Cardiac fibroblast (primary cell): ENCODE measurements at regions not wholly inside any gene's neighbourhood (a gene's known extent, or its start where the extent isn't known, plus 50 kb on each side); places are given as distances from the start of the nearest gene placed in this dataset.

Source experiments
- DNase-seq, 2 donors: peaks; one replicate each; pipeline versions ENCODE4 v3.0.0 to v3.0.0-alpha.2; 2010; ENCODE audit warnings: low read depth in 2 of 2
- H3K4me3 ChIP-seq, 2 donors: replicated peaks in 1 of 2; 1 replicate in 1 of 2; 2 replicates in 1 of 2; pipeline ENCODE4 v1.5.1; 2011; ENCODE audit warnings: low read depth in 2 of 2, low read length in 2 of 2, mild to moderate bottlenecking in 2 of 2, moderate library complexity in 1 of 2
- TF ChIP-seq, protein P1 (sequence below): IDR thresholded peaks from one replicate; pipeline ENCODE4 v1.5.1; 2011; ENCODE audit warnings: low read depth, mild to moderate bottlenecking, low read length, inconsistent platforms

DNA sequence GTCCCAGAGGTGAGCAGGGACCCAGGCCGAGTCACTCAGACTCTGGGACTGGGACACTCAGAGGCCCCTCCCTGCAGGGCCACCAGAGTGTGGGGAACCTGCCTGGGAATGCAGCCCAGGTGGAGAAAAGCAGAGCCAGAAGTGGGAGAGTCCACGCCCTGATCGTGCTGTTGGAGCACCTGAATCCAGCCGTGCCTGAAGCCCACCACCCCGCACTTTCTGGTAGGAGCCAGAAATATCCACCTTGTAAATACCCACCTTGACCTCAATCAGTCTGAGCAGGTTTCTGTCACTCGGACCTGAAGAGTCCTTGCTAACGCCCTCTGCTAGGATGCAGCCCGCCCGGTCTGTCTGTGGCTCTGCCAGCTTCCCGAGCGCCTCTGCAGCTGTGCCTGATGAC lies 86.7 kb downstream of the PDGFA start:
- H3K4me3 ChIP-seq: no peak overlapping the region
- TF ChIP-seq, protein P1, sequence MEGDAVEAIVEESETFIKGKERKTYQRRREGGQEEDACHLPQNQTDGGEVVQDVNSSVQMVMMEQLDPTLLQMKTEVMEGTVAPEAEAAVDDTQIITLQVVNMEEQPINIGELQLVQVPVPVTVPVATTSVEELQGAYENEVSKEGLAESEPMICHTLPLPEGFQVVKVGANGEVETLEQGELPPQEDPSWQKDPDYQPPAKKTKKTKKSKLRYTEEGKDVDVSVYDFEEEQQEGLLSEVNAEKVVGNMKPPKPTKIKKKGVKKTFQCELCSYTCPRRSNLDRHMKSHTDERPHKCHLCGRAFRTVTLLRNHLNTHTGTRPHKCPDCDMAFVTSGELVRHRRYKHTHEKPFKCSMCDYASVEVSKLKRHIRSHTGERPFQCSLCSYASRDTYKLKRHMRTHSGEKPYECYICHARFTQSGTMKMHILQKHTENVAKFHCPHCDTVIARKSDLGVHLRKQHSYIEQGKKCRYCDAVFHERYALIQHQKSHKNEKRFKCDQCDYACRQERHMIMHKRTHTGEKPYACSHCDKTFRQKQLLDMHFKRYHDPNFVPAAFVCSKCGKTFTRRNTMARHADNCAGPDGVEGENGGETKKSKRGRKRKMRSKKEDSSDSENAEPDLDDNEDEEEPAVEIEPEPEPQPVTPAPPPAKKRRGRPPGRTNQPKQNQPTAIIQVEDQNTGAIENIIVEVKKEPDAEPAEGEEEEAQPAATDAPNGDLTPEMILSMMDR: no peak
- no peak for DNase-seq

DNA sequence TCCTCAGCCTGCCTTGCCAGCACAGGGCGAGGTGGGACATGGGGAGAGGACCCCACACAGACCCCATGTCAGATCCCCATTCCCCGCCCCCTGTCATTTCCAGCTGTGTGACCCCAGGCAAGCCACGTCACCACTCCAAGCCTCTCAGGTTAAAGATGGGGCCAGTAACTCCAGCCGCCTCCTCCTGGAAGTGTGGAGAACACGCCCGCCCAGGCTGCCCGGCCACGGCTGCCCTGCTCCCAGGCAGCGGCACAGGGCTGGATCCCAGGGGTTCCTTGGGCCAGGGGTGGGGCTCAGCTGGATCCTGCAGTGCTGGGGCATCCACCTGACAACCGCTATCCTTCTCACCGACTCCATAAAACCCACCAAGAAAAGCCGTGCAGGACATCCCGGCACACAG lies 86.1 kb downstream of the PDGFA start:
- DNase-seq: no peak
- TF ChIP-seq, protein P1: no peak
- no peak overlapping the region for H3K4me3 ChIP-seq

DNA sequence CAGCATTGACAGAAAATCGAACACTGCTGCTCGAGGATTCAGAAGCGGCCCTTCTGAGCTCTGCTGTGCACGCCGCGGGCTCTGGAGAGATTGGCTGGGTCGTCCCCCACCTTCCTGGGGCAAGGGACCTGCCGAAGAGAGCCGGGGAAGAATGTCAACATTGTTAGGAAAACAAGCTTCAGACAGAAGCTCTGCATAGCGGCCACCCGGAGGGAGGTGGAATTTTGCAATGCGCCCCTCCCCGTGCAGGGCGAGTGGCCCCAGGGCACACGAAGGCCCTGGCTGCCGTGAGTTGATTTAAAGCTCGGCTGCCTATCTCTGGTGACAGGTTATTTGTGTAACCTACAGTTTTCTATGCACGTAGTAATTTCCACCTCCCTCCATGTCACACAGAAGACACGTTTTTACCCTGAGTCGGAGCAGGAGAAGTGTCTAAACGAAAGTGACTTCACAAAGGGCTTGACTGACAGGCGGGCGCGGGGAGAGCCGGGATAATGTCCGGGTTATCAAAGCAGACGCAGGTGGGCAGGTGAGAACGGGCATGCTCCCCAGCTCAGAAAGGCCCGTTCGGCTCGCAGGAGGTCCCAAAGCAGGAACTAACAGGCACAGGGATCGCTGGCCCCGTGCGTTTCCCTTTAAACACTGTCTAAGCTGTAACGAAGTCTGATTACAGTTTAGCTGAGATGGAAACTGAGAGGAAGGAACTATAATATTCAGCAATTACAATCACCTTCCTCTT lies 84.6 kb downstream of the PDGFA start:
- DNase-seq: no peak
- TF ChIP-seq, protein P1: no peak
- H3K4me3 ChIP-seq: no peak overlapping the region

DNA sequence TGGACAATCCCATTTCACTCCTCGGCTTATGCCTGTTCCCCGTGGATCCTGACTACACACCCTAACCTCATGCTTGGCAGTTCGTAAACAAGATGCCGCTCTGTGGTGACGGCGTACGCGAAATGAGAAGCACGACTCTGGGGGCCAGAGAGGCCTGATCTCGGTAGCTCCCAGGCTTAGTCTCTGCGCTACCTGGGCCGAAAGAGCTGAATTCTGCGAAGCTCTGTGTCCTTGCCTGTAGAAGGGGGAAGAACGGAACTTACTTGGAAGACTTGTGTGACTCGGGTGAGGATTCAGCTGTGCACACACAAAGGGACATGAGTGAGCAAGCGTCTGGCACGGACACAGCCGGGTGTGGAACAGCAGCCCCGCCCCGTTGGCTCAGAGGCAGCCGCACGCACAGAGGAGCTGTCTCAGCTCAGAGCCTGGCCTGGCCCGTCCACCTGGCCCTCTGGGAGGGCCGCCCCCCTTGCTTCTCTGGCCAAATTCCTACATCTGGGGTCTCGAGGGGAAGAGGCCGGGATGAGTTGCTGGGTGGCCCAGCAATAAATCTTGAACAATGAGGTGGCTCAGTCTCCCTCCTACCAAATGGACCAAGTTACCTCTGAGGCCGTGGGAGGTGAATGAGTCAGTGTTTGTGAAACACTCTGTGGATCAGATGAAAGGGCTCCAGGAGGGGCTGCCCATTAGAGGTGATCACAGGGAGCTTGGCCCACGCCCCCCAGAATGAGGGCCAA lies 83.8 kb downstream of the PDGFA start:
- no peak overlapping the region for H3K4me3 ChIP-seq
- TF ChIP-seq, protein P1: no peak
- DNase-seq: peak in 1 of 2 donors; percentile 40

DNA sequence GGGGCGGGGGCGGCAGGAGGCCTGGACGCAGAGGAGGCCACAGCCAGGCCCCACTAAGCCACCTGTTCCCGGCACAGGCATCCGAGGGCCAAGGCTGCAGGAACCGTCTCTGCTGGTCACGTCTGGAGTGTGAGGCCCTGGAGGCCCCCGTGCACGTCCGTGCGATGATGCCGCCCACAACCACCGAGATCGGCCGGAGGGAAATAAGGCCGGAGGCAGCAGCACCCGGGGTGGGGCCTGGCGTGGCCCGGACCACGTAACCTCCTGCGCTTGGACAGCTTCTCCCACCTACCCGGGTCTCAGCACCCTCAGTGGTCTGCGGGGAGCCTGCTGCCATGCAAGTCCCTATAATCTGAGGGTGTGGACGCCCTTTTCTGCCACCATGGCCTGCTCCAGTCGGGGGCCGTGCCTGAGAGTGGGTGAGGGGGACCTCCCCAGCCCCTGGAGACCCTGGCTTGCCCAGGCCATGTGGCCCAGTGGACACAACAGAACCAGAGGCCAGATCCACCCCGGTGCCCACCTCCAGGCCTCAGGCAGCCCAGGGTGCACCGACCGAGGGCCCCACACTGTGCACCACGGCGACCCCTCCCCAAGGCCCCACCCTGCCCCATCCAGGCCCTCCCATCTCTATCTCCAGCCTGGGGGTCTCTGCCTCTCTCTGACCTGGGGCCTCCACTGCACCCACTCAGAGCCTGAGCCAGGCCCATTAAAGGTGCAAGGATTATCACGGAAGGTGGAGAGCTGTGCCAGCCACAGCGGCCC lies 83.1 kb downstream of the PDGFA start:
- TF ChIP-seq, protein P1: no peak
- DNase-seq: no peak
- no peak overlapping the region for H3K4me3 ChIP-seq

DNA sequence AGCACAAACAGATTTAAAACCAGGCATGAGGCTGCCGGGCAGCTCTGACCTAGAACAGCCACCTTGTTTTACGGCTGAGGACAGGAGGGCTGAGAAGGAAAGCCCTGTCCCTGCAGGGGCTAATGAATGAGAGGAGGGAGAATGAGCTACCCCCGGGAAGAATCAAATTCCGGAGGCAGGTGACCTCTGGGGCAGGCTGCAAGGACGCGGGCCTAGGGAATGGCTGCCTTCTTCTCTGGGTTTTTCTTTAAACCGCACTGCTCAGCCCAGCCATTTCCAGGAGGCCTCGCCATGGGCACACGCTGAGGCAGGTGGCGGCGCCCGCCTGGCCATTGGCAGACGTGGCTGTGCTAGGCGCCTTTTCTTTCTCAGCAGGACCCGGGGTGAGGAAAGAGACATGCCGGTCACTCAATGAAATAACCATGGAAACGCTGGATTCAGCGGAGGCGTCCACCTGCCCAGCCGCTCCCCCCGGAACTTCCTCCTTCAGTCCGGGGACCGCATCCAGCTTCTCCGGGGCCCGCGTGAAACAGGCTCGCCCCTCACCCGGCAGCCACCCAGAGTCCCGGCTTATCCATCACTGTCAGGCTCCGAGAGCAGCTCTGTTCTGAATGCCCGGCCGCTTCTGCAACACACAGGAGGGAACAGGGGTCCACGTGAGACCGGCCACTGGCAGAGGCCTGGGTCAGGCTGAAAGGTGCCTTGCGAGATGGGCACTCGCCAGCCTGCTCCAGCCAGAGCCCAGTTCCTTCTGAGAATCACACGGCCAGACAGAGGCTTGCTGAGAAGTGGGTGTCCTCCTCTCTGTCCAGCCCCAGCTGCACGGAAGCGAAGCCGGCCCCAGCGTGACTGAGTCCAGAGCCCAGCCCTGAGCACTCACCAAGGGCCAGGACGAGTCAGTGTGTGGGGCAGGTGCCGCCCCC lies 82.1 kb downstream of the PDGFA start:
- TF ChIP-seq, protein P1: no peak
- DNase-seq: no peak
- no peak overlapping the region for H3K4me3 ChIP-seq
